CD4-positive, alpha-beta T cell (primary cell): ENCODE measurements at regions not wholly inside any gene's neighbourhood (a gene's known extent, or its start where the extent isn't known, plus 50 kb on each side); places are given as distances from the start of the nearest gene placed in this dataset.
A peak's percentile ranks its signal among the peaks of the same experiment; 100 is the strongest.

ENCODE experiments used
- ATAC-seq: fragments of 200-7000 bp; cut with Tn5 transposase; one replicate; pipeline ENCODE4 v1.10.0; 2022; ENCODE audit warnings: mild to moderate bottlenecking; ENCODE audit not compliant: poor library complexity
- CTCF ChIA-PET: fragments of 350-600 bp; sonication (Branson Sonifier 250); formaldehyde crosslinking; loops from one replicate; lab custom pipeline; 2021; ENCODE audit warnings: antibody characterized with exemption, inconsistent platforms; lab: Charles Lee
- POLR2A ChIA-PET: fragments of 350-600 bp; sonication (Branson Sonifier 250); formaldehyde crosslinking; loops from one replicate; lab custom pipeline; 2021; ENCODE audit warnings: antibody characterized with exemption, inconsistent platforms; lab: Charles Lee
- DNase-seq, 14 experiments: peaks; one replicate each; pipeline ENCODE4 v3.0.0-alpha.2; 2013 to 2020; ENCODE audit warnings: mixed read lengths in 2 of 14
- H3K27ac ChIP-seq, 2 donors: one replicate each; pipeline versions ENCODE4 v1.5.1 to v1.7.0; 2013; ENCODE audit warnings: low read length in 2 of 2, low read depth in 1 of 2, mild to moderate bottlenecking in 1 of 2
- H3K27me3 ChIP-seq, 2 experiments: 1 replicate in 1 of 2; 2 replicates in 1 of 2; pipeline versions ENCODE4 v1.6.1 to v1.7.0; 2013; ENCODE audit warnings: low read length in 2 of 2, control low read depth in 1 of 2, mild to moderate bottlenecking in 1 of 2, moderate library complexity in 1 of 2; ENCODE audit not compliant: insufficient read depth in 2 of 2, control insufficient read depth in 1 of 2
- H3K36me3 ChIP-seq: one replicate; pipeline ENCODE4 v1.6.1; 2013; ENCODE audit warnings: low read length, control low read depth; ENCODE audit not compliant: insufficient read depth
- H3K4me1 ChIP-seq: one replicate; pipeline ENCODE4 v1.6.1; 2013; ENCODE audit warnings: low read length, control low read depth; ENCODE audit not compliant: insufficient read depth
- H3K4me3 ChIP-seq: one replicate; pipeline ENCODE4 v1.5.1; 2013; ENCODE audit warnings: mild to moderate bottlenecking, low read length, moderate library complexity
- H3K9me3 ChIP-seq, 2 experiments: 1 replicate in 1 of 2; 2 replicates in 1 of 2; pipeline versions ENCODE4 v1.6.1 to v1.7.0; 2013; ENCODE audit warnings: low read length in 2 of 2, mild to moderate bottlenecking in 2 of 2, control low read depth in 1 of 2, moderate library complexity in 1 of 2; ENCODE audit not compliant: control insufficient read depth in 1 of 2, insufficient read depth in 1 of 2
- H3K27ac Mint-ChIP-seq: one replicate; pipeline ENCODE4 v1.8.0; 2020; ENCODE audit warnings: mixed read lengths
- H3K27me3 Mint-ChIP-seq: one replicate; pipeline ENCODE4 v1.8.0; 2021; ENCODE audit warnings: mixed read lengths
- H3K36me3 Mint-ChIP-seq: one replicate; pipeline ENCODE4 v1.8.0; 2021; ENCODE audit warnings: low read depth, mixed read lengths
- H3K4me1 Mint-ChIP-seq: one replicate; pipeline ENCODE4 v1.8.0; 2021; ENCODE audit warnings: low read depth, mixed read lengths
- H3K4me3 Mint-ChIP-seq: one replicate; pipeline ENCODE4 v1.8.0; 2020; ENCODE audit warnings: mild to moderate bottlenecking, mixed read lengths
- H3K9me3 Mint-ChIP-seq: one replicate; pipeline ENCODE4 v1.8.0; 2020; ENCODE audit warnings: mixed read lengths
- CTCF ChIP-seq: fragments of 200-600 bp; IDR thresholded peaks from one replicate; pipeline ENCODE4 v1.8.0; 2022; ENCODE audit warnings: antibody characterized with exemption, mild to moderate bottlenecking
- intact Hi-C, 2 experiments: fragments of 100-400 bp; cut with DNase I in 1 of 2; cut with micrococcal nuclease in 1 of 2; formaldehyde crosslinking; loops; one replicate each; pipeline versions ENCODE4 v1.15.1 to v1.9.0; 2023 to 2025; cut with DNase I, micrococcal nuclease

- ATAC-seq, result no peak
- no peaks in the 10 kb centered on the region for H3K9me3 Mint-ChIP-seq
- intact Hi-C loops, result no loop called here
- no peak overlapping the region for H3K27ac ChIP-seq
- H3K36me3 ChIP-seq, result no peaks in the 10 kb centered on the region
- no peaks in the 10 kb centered on the region for H3K36me3 Mint-ChIP-seq
- ChIA-PET CTCF (no interaction called here), POLR2A (no interaction called here)
- no peak overlapping the region for H3K4me3 ChIP-seq
- H3K4me3 Mint-ChIP-seq, result no peak overlapping the region
- no peak for TF ChIP-seq CTCF
- no peaks in the 10 kb centered on the region for H3K4me1 Mint-ChIP-seq
- no peaks in the 10 kb centered on the region for H3K27me3 Mint-ChIP-seq
- H3K9me3 ChIP-seq, result no peaks in the 10 kb centered on the region
- H3K4me1 ChIP-seq, result no peaks in the 10 kb centered on the region
- H3K27ac Mint-ChIP-seq, result no peak overlapping the region
- H3K27me3 ChIP-seq, result no peaks in the 10 kb centered on the region
- peak in 1 of 14 experiments; percentile 7 for DNase-seq
Measured at GRCh38 chr6:95364016-95364604, 213.2 kb upstream of the MANEA start.

- no peaks in the 10 kb centered on the region for H3K9me3 Mint-ChIP-seq
- H3K27me3 Mint-ChIP-seq, result no peaks in the 10 kb centered on the region
- intact Hi-C loops, result no loop called here
- no peak overlapping the region for H3K27ac Mint-ChIP-seq
- no peaks in the 10 kb centered on the region for H3K27me3 ChIP-seq
- H3K4me1 Mint-ChIP-seq, result no peaks in the 10 kb centered on the region
- ATAC-seq, result no peak
- CTCF ChIA-PET, result no interaction called here
- H3K4me3 ChIP-seq, result no peak overlapping the region
- H3K4me1 ChIP-seq, result no peaks in the 10 kb centered on the region
- POLR2A ChIA-PET, result interaction anchor here (0.7 kb wide), 1 partner anchor 729 kb away, joined by 3 read pairs; no protein-coding TSS in a partner anchor
- no peak for TF ChIP-seq CTCF
- H3K36me3 ChIP-seq, result no peaks in the 10 kb centered on the region
- no peaks in the 10 kb centered on the region for H3K36me3 Mint-ChIP-seq
- no peak overlapping the region for H3K4me3 Mint-ChIP-seq
- no peaks in the 10 kb centered on the region for H3K9me3 ChIP-seq
- no peak overlapping the region for H3K27ac ChIP-seq
- DNase-seq, result no peak
Measured at GRCh38 chr6:95365454-95365853, 211.9 kb upstream of the MANEA start.

GRCh38 chr6:95366414-95366813 lies 210.9 kb upstream of the MANEA start:
- no peak overlapping the region for H3K27ac ChIP-seq
- no peaks in the 10 kb centered on the region for H3K4me1 Mint-ChIP-seq

More at GRCh38 chr6:95366414-95366813, 210.9 kb upstream of the MANEA start:
- TF ChIP-seq CTCF, result no peak
- no peaks in the 10 kb centered on the region for H3K36me3 Mint-ChIP-seq
- ChIA-PET CTCF (no interaction called here), POLR2A (no interaction called here)
- Histone ChIP-seq H3K4me3 (no peak overlapping the region), H3K27me3 (no peaks in the 10 kb centered on the region), H3K9me3 (no peaks in the 10 kb centered on the region), H3K4me1 (no peaks in the 10 kb centered on the region), H3K36me3 (no peaks in the 10 kb centered on the region)
- ATAC-seq (no peak), DNase-seq (no peak)
- H3K27ac Mint-ChIP-seq, result no peak overlapping the region
- peaks cover 3% of the 10 kb centered on the region for H3K27me3 Mint-ChIP-seq
- intact Hi-C loops, result no loop called here
- H3K9me3 Mint-ChIP-seq, result no peaks in the 10 kb centered on the region
- H3K4me3 Mint-ChIP-seq, result no peak overlapping the region
